IMR-90 (cell line): ENCODE measurements at regions not wholly inside any gene's neighbourhood (a gene's known extent, or its start where the extent isn't known, plus 50 kb on each side); places are given as distances from the start of the nearest gene placed in this dataset.

Experiments
- ATAC-seq: fragments of 200-7000 bp; cut with Tn5 transposase; 2 replicates; pipeline ENCODE4 v1.9.1; 2020; ENCODE audit warnings: low read depth, mild to moderate bottlenecking, moderate library complexity
- BruUV-seq: library from RNA; stranded (reverse); fragments of 400-500 nt; replicated peaks from 2 replicates; lab custom pipeline; 2021; lab: Mats Ljungman, UMichigan
- CTCF ChIA-PET: fragments of 300-600 bp; formaldehyde crosslinking; extraction: SDS; loops from one replicate; lab custom pipeline; 2021; ENCODE audit warnings: antibody characterized with exemption; lab: Yijun Ruan, JAX
- POLR2A ChIA-PET: fragments of 300-600 bp; sonication (Branson Sonifier 250); formaldehyde crosslinking; loops from one replicate; lab custom pipeline; 2022; ENCODE audit warnings: antibody characterized with exemption; ENCODE audit not compliant: unreplicated experiment; lab: Charles Lee
- DNase-seq: peaks from one replicate; pipeline ENCODE4 v3.0.0; 2013
- H2AFZ ChIP-seq: replicated peaks from 2 replicates; pipeline ENCODE3; 2013; ENCODE audit warnings: low read length, mild to moderate bottlenecking; ENCODE audit not compliant: poor library complexity
- H2AK5ac ChIP-seq: 2 replicates; pipeline ENCODE4 v1.6.1; 2013; ENCODE audit warnings: low read depth, low read length, inconsistent platforms
- H2AK9ac ChIP-seq: replicated peaks from 2 replicates; pipeline ENCODE3; 2013; ENCODE audit warnings: mild to moderate bottlenecking, low read depth, low read length, moderate library complexity; ENCODE audit not compliant: poor library complexity
- H2BK120ac ChIP-seq: 2 replicates; pipeline ENCODE4 v1.6.1; 2013; ENCODE audit warnings: low read depth, low read length, inconsistent platforms
- H2BK15ac ChIP-seq: 3 replicates; pipeline ENCODE4 v1.6.1; 2013; ENCODE audit warnings: low read depth, low read length, inconsistent platforms
- H2BK20ac ChIP-seq: 2 replicates; pipeline ENCODE4 v1.6.1; 2013; ENCODE audit warnings: low read depth, mild to moderate bottlenecking, inconsistent platforms, low read length, moderate library complexity
- H2BK5ac ChIP-seq: 2 replicates; pipeline ENCODE4 v1.6.1; 2013; ENCODE audit warnings: mild to moderate bottlenecking, low read depth, low read length, inconsistent platforms; ENCODE audit not compliant: poor library complexity, severe bottlenecking
- H3K14ac ChIP-seq: replicated peaks from 2 replicates; pipeline ENCODE4 v1.6.1; 2013; ENCODE audit warnings: low read depth, low read length, inconsistent platforms
- H3K18ac ChIP-seq: 2 replicates; pipeline ENCODE4 v1.6.1; 2013; ENCODE audit warnings: low read depth, low read length, control low read depth
- H3K23ac ChIP-seq: 2 replicates; pipeline ENCODE4 v1.6.1; 2013; ENCODE audit warnings: low read depth, low read length, inconsistent platforms
- H3K27ac ChIP-seq: 2 replicates; pipeline ENCODE4 v1.5.1; 2013; ENCODE audit warnings: mild to moderate bottlenecking, control low read depth, low read length; ENCODE audit not compliant: insufficient read depth
- H3K27me3 ChIP-seq: 2 replicates; pipeline ENCODE4 v1.6.1; 2013; ENCODE audit warnings: low read length; ENCODE audit not compliant: control insufficient read depth, insufficient read depth
- H3K36me3 ChIP-seq: 2 replicates; pipeline ENCODE4 v1.6.1; 2013; ENCODE audit warnings: low read length, mixed read lengths; ENCODE audit not compliant: control insufficient read depth, insufficient read depth
- H3K4ac ChIP-seq: 2 replicates; pipeline ENCODE4 v1.6.1; 2013; ENCODE audit warnings: low read depth, low read length, inconsistent platforms
- H3K4me1 ChIP-seq: 2 replicates; pipeline ENCODE4 v1.6.1; 2013; ENCODE audit warnings: low read length, mixed read lengths; ENCODE audit not compliant: control insufficient read depth, insufficient read depth
- H3K4me2 ChIP-seq: 2 replicates; pipeline ENCODE4 v1.6.1; 2013; ENCODE audit warnings: low read depth, mild to moderate bottlenecking, control low read depth, low read length, moderate library complexity
- H3K4me3 ChIP-seq: 2 replicates; pipeline ENCODE4 v1.5.1; 2013; ENCODE audit warnings: low read depth, mild to moderate bottlenecking, control low read depth, low read length, moderate library complexity; ENCODE audit not compliant: insufficient read depth
- H3K56ac ChIP-seq: 2 replicates; pipeline ENCODE4 v1.6.1; 2013; ENCODE audit warnings: low read length, inconsistent platforms; ENCODE audit not compliant: insufficient read depth; ENCODE audit errors: extremely low read depth
- H3K79me1 ChIP-seq, 2 experiments: 2 replicates each; pipeline ENCODE4 v1.6.1; 2013; ENCODE audit warnings: low read length in 2 of 2, inconsistent platforms in 1 of 2, low read depth in 1 of 2
- H3K9ac ChIP-seq: 2 replicates; pipeline ENCODE4 v1.6.1; 2013; ENCODE audit warnings: low read depth, low read length, control low read depth
- H3K9me1 ChIP-seq: 2 replicates; pipeline ENCODE4 v1.6.1; 2013; ENCODE audit warnings: low read length, inconsistent platforms; ENCODE audit not compliant: insufficient read depth
- H3K9me3 ChIP-seq: 2 replicates; pipeline ENCODE4 v1.6.1; 2013; ENCODE audit warnings: low read length; ENCODE audit not compliant: control insufficient read depth, insufficient read depth
- H4K20me1 ChIP-seq: 2 replicates; pipeline ENCODE4 v1.6.1; 2013; ENCODE audit warnings: low read length, inconsistent platforms; ENCODE audit not compliant: insufficient read depth
- H4K5ac ChIP-seq: 2 replicates; pipeline ENCODE4 v1.6.1; 2013; ENCODE audit warnings: mild to moderate bottlenecking, low read depth, low read length, control low read depth
- H4K8ac ChIP-seq, 2 experiments: 2 replicates each; pipeline ENCODE4 v1.6.1; 2013; ENCODE audit warnings: low read depth in 2 of 2, low read length in 2 of 2, control low read depth in 1 of 2, inconsistent platforms in 1 of 2
- H4K91ac ChIP-seq: 2 replicates; pipeline ENCODE4 v1.6.1; 2013; ENCODE audit warnings: low read depth, low read length, inconsistent platforms; ENCODE audit not compliant: insufficient read depth
- BHLHE40 ChIP-seq: fragments of 150-350 bp; IDR thresholded peaks from 2 replicates; pipeline ENCODE4 v1.6.1; 2016; ENCODE audit warnings: mild to moderate bottlenecking, low read depth, low read length
- CEBPB ChIP-seq: IDR thresholded peaks from 2 replicates; pipeline ENCODE4 v1.6.1; 2012; ENCODE audit warnings: low read depth, low read length, improper control_type of control experiment
- CHD1 ChIP-seq: IDR thresholded peaks from 2 replicates; pipeline ENCODE4 v1.6.1; 2012; ENCODE audit warnings: low read depth, low read length, improper control_type of control experiment
- FOS ChIP-seq: fragments of 150-350 bp; IDR thresholded peaks from 2 replicates; pipeline ENCODE4 v1.6.1; 2016; ENCODE audit warnings: low read depth, low read length
- MAFK ChIP-seq: IDR thresholded peaks from 2 replicates; pipeline ENCODE4 v1.6.1; 2012; ENCODE audit warnings: low read depth, low read length, improper control_type of control experiment
- MAZ ChIP-seq: IDR thresholded peaks from 2 replicates; pipeline ENCODE4 v1.6.1; 2012; ENCODE audit warnings: low read depth, mild to moderate bottlenecking, low read length, improper control_type of control experiment, moderate library complexity, borderline replicate concordance
- MXI1 ChIP-seq: IDR thresholded peaks from 2 replicates; pipeline ENCODE4 v1.6.1; 2012; ENCODE audit warnings: low read depth, mild to moderate bottlenecking, low read length, moderate library complexity, borderline replicate concordance
- NFE2L2 ChIP-seq: fragments of 150-350 bp; IDR thresholded peaks from 2 replicates; pipeline ENCODE4 v1.6.1; 2016; ENCODE audit warnings: low read depth, mild to moderate bottlenecking, low read length
- POLR2A ChIP-seq: IDR thresholded peaks from 2 replicates; pipeline ENCODE4 v1.6.1; 2012; ENCODE audit warnings: mild to moderate bottlenecking, low read depth, low read length
- RAD21 ChIP-seq: IDR thresholded peaks from 2 replicates; pipeline ENCODE4 v1.6.1; 2012; ENCODE audit warnings: low read length, improper control_type of control experiment
- RCOR1 ChIP-seq: IDR thresholded peaks from 2 replicates; pipeline ENCODE4 v1.6.1; 2012; ENCODE audit warnings: mild to moderate bottlenecking, low read length, improper control_type of control experiment; ENCODE audit not compliant: insufficient replicate concordance
- RFX5 ChIP-seq: IDR thresholded peaks from 2 replicates; pipeline ENCODE4 v1.8.0; 2012; ENCODE audit warnings: low read depth, mild to moderate bottlenecking, low read length, moderate library complexity
- SMC3 ChIP-seq: fragments of 150-350 bp; IDR thresholded peaks from 2 replicates; pipeline ENCODE4 v1.6.1; 2016; ENCODE audit warnings: low read depth, mild to moderate bottlenecking, antibody characterized with exemption, low read length, moderate library complexity
- dilution Hi-C: fragments of 300-500 bp; cut with HindIII; formaldehyde crosslinking; loops from one replicate; pipeline ENCODE4 v1.14.3; 2018; ENCODE audit warnings: low sequenced_read_pairs; ENCODE audit not compliant: unreplicated experiment
- in situ Hi-C: fragments of 300-500 bp; cut with MboI; formaldehyde crosslinking; loops from 3 replicates; pipeline ENCODE4 v1.14.3; 2019; ENCODE audit warnings: low sequenced_read_pairs, inconsistent platforms, mixed read lengths
- intact Hi-C: fragments of 100-400 bp; cut with micrococcal nuclease; formaldehyde crosslinking; loops from 2 replicates; pipeline ENCODE4 v1.10.0; 2022
- TF ChIP-seq, protein P1 (sequence below): fragments of 150-350 bp; IDR thresholded peaks from 2 replicates; pipeline ENCODE4 v1.6.1; 2017; ENCODE audit warnings: mild to moderate bottlenecking, antibody characterized with exemption, low read length, low read depth
- TF ChIP-seq, protein P2 (sequence below): conservative IDR thresholded peaks from 2 replicates; pipeline ENCODE4 v1.5.1; 2012; ENCODE audit warnings: mild to moderate bottlenecking, low read depth, low read length, improper control_type of control experiment
- TF ChIP-seq, protein P3 (sequence below): fragments of 150-350 bp; IDR thresholded peaks from 2 replicates; pipeline ENCODE4 v1.6.1; 2016; ENCODE audit warnings: low read depth, mild to moderate bottlenecking, low read length, moderate library complexity, borderline replicate concordance

DNA sequence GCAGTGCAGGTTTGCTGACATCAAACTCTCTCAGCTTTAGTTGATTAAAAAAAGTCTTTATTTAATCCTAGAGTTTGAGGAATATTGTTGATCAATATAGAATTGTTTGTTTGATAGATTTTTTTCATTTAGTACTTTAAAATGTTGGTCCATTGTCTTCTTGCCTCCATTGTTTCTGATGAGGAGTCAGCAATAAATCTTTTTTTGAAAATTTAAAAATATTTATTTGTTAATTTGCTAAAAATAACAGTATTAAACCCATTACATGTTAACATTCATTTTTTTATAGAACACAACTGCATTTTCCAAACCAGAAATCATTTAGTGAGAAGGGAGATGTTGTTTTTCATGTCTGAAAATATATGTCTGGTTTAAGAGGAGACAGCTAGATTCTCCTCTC is 173.8 kb upstream of the USP24 start:
- Histone ChIP-seq H3K27me3 (no peaks in the 10 kb centered on the region), H4K91ac (no peak overlapping the region), H3K4ac (no peak overlapping the region), H3K18ac (no peak overlapping the region), H2AK5ac (no peak overlapping the region), H3K23ac (no peak overlapping the region), H4K20me1 (no peaks in the 10 kb centered on the region), H3K4me2 (no peak overlapping the region), H3K9ac (no peak overlapping the region), H2BK20ac (no peak overlapping the region), H3K27ac (no peak overlapping the region), H3K79me1 (no peaks in the 10 kb centered on the region), H2BK5ac (no peak overlapping the region), H3K4me3 (no peak overlapping the region), H3K36me3 (no peaks in the 10 kb centered on the region), H2BK15ac (no peak overlapping the region), H3K56ac (no peak overlapping the region), H3K9me3 (peaks cover 6% of the 10 kb centered on the region), H3K9me1 (no peaks in the 10 kb centered on the region), H4K8ac (no peak overlapping the region), H4K5ac (no peak overlapping the region), H2AFZ (no peak overlapping the region), H3K14ac (no peak overlapping the region), H2AK9ac (no peak overlapping the region), H2BK120ac (no peak overlapping the region), H3K4me1 (no peaks in the 10 kb centered on the region)
- BruUV-seq, result no TSS peak
- no peak for DNase-seq
- ChIA-PET CTCF (interaction anchor here (0.6 kb wide), 1 partner anchor 10 kb away, joined by 3 read pairs; no protein-coding TSS in a partner anchor), POLR2A (no interaction called here)
- dilution Hi-C loops, result no loop called here
- no peak for ATAC-seq
- intact Hi-C loops, result no loop called here
- TF ChIP-seq SMC3 (no peak), RAD21 (no peak), MAZ (no peak), MAFK (no peak), FOS (no peak), RFX5 (no peak), BHLHE40 (no peak), POLR2A (no peak), CEBPB (no peak), NFE2L2 (no peak), MXI1 (no peak), CHD1 (no peak), RCOR1 (no peak)
- TF ChIP-seq, protein P1, sequence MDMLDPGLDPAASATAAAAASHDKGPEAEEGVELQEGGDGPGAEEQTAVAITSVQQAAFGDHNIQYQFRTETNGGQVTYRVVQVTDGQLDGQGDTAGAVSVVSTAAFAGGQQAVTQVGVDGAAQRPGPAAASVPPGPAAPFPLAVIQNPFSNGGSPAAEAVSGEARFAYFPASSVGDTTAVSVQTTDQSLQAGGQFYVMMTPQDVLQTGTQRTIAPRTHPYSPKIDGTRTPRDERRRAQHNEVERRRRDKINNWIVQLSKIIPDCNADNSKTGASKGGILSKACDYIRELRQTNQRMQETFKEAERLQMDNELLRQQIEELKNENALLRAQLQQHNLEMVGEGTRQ, result no peak
- TF ChIP-seq, protein P2, sequence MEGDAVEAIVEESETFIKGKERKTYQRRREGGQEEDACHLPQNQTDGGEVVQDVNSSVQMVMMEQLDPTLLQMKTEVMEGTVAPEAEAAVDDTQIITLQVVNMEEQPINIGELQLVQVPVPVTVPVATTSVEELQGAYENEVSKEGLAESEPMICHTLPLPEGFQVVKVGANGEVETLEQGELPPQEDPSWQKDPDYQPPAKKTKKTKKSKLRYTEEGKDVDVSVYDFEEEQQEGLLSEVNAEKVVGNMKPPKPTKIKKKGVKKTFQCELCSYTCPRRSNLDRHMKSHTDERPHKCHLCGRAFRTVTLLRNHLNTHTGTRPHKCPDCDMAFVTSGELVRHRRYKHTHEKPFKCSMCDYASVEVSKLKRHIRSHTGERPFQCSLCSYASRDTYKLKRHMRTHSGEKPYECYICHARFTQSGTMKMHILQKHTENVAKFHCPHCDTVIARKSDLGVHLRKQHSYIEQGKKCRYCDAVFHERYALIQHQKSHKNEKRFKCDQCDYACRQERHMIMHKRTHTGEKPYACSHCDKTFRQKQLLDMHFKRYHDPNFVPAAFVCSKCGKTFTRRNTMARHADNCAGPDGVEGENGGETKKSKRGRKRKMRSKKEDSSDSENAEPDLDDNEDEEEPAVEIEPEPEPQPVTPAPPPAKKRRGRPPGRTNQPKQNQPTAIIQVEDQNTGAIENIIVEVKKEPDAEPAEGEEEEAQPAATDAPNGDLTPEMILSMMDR, result no peak
- TF ChIP-seq, protein P3, sequence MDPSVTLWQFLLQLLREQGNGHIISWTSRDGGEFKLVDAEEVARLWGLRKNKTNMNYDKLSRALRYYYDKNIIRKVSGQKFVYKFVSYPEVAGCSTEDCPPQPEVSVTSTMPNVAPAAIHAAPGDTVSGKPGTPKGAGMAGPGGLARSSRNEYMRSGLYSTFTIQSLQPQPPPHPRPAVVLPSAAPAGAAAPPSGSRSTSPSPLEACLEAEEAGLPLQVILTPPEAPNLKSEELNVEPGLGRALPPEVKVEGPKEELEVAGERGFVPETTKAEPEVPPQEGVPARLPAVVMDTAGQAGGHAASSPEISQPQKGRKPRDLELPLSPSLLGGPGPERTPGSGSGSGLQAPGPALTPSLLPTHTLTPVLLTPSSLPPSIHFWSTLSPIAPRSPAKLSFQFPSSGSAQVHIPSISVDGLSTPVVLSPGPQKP, result no peak
- in situ Hi-C loops, result no loop called here
